ENCODE measurements at regions not wholly inside any gene's neighbourhood (a gene's known extent, or its start where the extent isn't known, plus 50 kb on each side); places are given as distances from the start of the nearest gene placed in this dataset.

GRCh38 chr11:109209572-109209971, 212.4 kb upstream of the C11orf87 start:
- Mint-ChIP-seq H3K9me3 (ENCODE audit: low read depth, unreplicated experiment) (peaks cover 5% of the 10 kb centered on the region), H3K4me3 (ENCODE audit: low read depth, unreplicated experiment) (no peak overlapping the region), H3K36me3 (ENCODE audit: insufficient read depth, unreplicated experiment) (no peaks in the 10 kb centered on the region), H3K27me3 (ENCODE audit: unreplicated experiment) (no peaks in the 10 kb centered on the region), H3K4me1 (ENCODE audit: low read depth, unreplicated experiment) (no peaks in the 10 kb centered on the region), H3K27ac (ENCODE audit: unreplicated experiment) (no peak overlapping the region)
- DNase-seq: no peak
- CTCF ChIA-PET: no interaction called here
- no peak for TF ChIP-seq CTCF (IDR thresholded peaks at IDR 0.05; ENCODE audit: unreplicated experiment)
- intact Hi-C loops (cut with micrococcal nuclease; ENCODE audit: unreplicated experiment): no loop called here
- no TSS peak for BruUV-seq (replicated peaks)

- no peaks in the 10 kb centered on the region for H3K27me3 Mint-ChIP-seq (ENCODE audit: unreplicated experiment)
- H3K27ac Mint-ChIP-seq (ENCODE audit: unreplicated experiment): no peak overlapping the region
- CTCF ChIA-PET: no interaction called here
- no TSS peak for BruUV-seq (replicated peaks)
- no peaks in the 10 kb centered on the region for H3K4me1 Mint-ChIP-seq (ENCODE audit: low read depth, unreplicated experiment)
- intact Hi-C loops (cut with micrococcal nuclease; ENCODE audit: unreplicated experiment): no loop called here
- H3K36me3 Mint-ChIP-seq (ENCODE audit: insufficient read depth, unreplicated experiment): no peaks in the 10 kb centered on the region
- TF ChIP-seq CTCF (IDR thresholded peaks at IDR 0.05; ENCODE audit: unreplicated experiment): no peak
- DNase-seq: no peak
- no peak overlapping the region for H3K4me3 Mint-ChIP-seq (ENCODE audit: low read depth, unreplicated experiment)
- H3K9me3 Mint-ChIP-seq (ENCODE audit: low read depth, unreplicated experiment): peaks cover 5% of the 10 kb centered on the region
Observed at GRCh38 chr11:109221190-109221589, 200.8 kb upstream of the C11orf87 start.

GRCh38 chr11:109222761-109223160, 199.2 kb upstream of the C11orf87 start:
- H3K27me3 Mint-ChIP-seq (ENCODE audit: unreplicated experiment): no peaks in the 10 kb centered on the region

GRCh38 chr11:109223451-109223850, 198.5 kb upstream of the C11orf87 start:
- BruUV-seq (replicated peaks): no TSS peak
- CTCF ChIA-PET: no interaction called here
- Mint-ChIP-seq H3K4me3 (ENCODE audit: low read depth, unreplicated experiment) (no peak overlapping the region), H3K27me3 (ENCODE audit: unreplicated experiment) (no peaks in the 10 kb centered on the region), H3K4me1 (ENCODE audit: low read depth, unreplicated experiment) (no peaks in the 10 kb centered on the region), H3K27ac (ENCODE audit: unreplicated experiment) (no peak overlapping the region), H3K36me3 (ENCODE audit: insufficient read depth, unreplicated experiment) (no peaks in the 10 kb centered on the region), H3K9me3 (ENCODE audit: low read depth, unreplicated experiment) (peaks cover 5% of the 10 kb centered on the region)
- no peak for DNase-seq
- intact Hi-C loops (cut with micrococcal nuclease; ENCODE audit: unreplicated experiment): no loop called here
- no peak for TF ChIP-seq CTCF (IDR thresholded peaks at IDR 0.05; ENCODE audit: unreplicated experiment)

More at GRCh38 chr11:109222761-109223160, 199.2 kb upstream of the C11orf87 start:
- no peak overlapping the region for H3K4me3 Mint-ChIP-seq (ENCODE audit: low read depth, unreplicated experiment)
- H3K27ac Mint-ChIP-seq (ENCODE audit: unreplicated experiment): no peak overlapping the region
- TF ChIP-seq CTCF (IDR thresholded peaks at IDR 0.05; ENCODE audit: unreplicated experiment): no peak
- no peaks in the 10 kb centered on the region for H3K36me3 Mint-ChIP-seq (ENCODE audit: insufficient read depth, unreplicated experiment)
- H3K4me1 Mint-ChIP-seq (ENCODE audit: low read depth, unreplicated experiment): no peaks in the 10 kb centered on the region
- intact Hi-C loops (cut with micrococcal nuclease; ENCODE audit: unreplicated experiment): no loop called here
- peaks cover 5% of the 10 kb centered on the region for H3K9me3 Mint-ChIP-seq (ENCODE audit: low read depth, unreplicated experiment)
- no peak for DNase-seq
- CTCF ChIA-PET: no interaction called here
- BruUV-seq (replicated peaks): no TSS peak

GRCh38 chr11:109229682-109230081, 192.3 kb upstream of the C11orf87 start:
- intact Hi-C loops (cut with micrococcal nuclease; ENCODE audit: unreplicated experiment): no loop called here
- TF ChIP-seq CTCF (IDR thresholded peaks at IDR 0.05; ENCODE audit: unreplicated experiment): no peak
- no peak for DNase-seq
- Mint-ChIP-seq H3K9me3 (ENCODE audit: low read depth, unreplicated experiment) (no peaks in the 10 kb centered on the region), H3K4me1 (ENCODE audit: low read depth, unreplicated experiment) (no peaks in the 10 kb centered on the region), H3K27ac (ENCODE audit: unreplicated experiment) (no peak overlapping the region), H3K4me3 (ENCODE audit: low read depth, unreplicated experiment) (no peak overlapping the region), H3K36me3 (ENCODE audit: insufficient read depth, unreplicated experiment) (no peaks in the 10 kb centered on the region), H3K27me3 (ENCODE audit: unreplicated experiment) (no peaks in the 10 kb centered on the region)
- CTCF ChIA-PET: no interaction called here
- no TSS peak for BruUV-seq (replicated peaks)
